WTC11 (cell line): ENCODE measurements at regions not wholly inside any gene's neighbourhood (a gene's known extent, or its start where the extent isn't known, plus 50 kb on each side); places are given as distances from the start of the nearest gene placed in this dataset.

Experiments
- ATAC-seq: fragments of 200-7000 bp; cut with Tn5 transposase; 2 replicates; pipeline ENCODE4 v1.10.0; 2021; ENCODE audit warnings: mild to moderate bottlenecking, moderate library complexity
- CTCF ChIA-PET: fragments of 300-600 bp; sonication (Branson Sonifier 250); formaldehyde crosslinking; loops from one replicate; lab custom pipeline; 2021; ENCODE audit warnings: antibody characterized with exemption; lab: Charles Lee
- POLR2A ChIA-PET: fragments of 350-600 bp; sonication (Branson Sonifier 250); formaldehyde crosslinking; loops from one replicate; lab custom pipeline; 2021; ENCODE audit warnings: antibody characterized with exemption; lab: Charles Lee
- DNase-seq: peaks from one replicate; pipeline ENCODE4 v3.0.0; 2021; ENCODE audit warnings: low spot score
- H3K27ac Mint-ChIP-seq: 2 replicates; pipeline ENCODE4 v1.8.0; 2021; ENCODE audit warnings: mixed read lengths
- H3K27me3 Mint-ChIP-seq: 2 replicates; pipeline ENCODE4 v1.8.0; 2021; ENCODE audit warnings: low read depth, mild to moderate bottlenecking, moderate library complexity, mixed read lengths
- H3K36me3 Mint-ChIP-seq: 2 replicates; pipeline ENCODE4 v1.8.0; 2021; ENCODE audit warnings: mixed read lengths
- H3K4me1 Mint-ChIP-seq: 2 replicates; pipeline ENCODE4 v1.8.0; 2022; ENCODE audit warnings: mixed read lengths
- H3K4me3 Mint-ChIP-seq: 2 replicates; pipeline ENCODE4 v1.8.0; 2021; ENCODE audit warnings: mild to moderate bottlenecking, moderate library complexity, mixed read lengths
- H3K9me3 Mint-ChIP-seq: 2 replicates; pipeline ENCODE4 v1.8.0; 2021; ENCODE audit warnings: mixed read lengths
- ATF2 ChIP-seq: sonication (generic); formaldehyde crosslinking; IDR thresholded peaks from 2 replicates; pipeline ENCODE4 v1.8.1; 2022; ENCODE audit warnings: low read depth, missing genetic modification reagents, borderline replicate concordance
- ATF6 ChIP-seq: sonication (generic); formaldehyde crosslinking; IDR thresholded peaks from 2 replicates; pipeline ENCODE4 v1.8.1; 2023; ENCODE audit warnings: mild to moderate bottlenecking, missing genetic modification reagents
- NR2C2 ChIP-seq: sonication (generic); formaldehyde crosslinking; IDR thresholded peaks from 2 replicates; pipeline ENCODE4 v1.8.0; 2022; ENCODE audit warnings: mild to moderate bottlenecking, missing genetic modification reagents
- OVOL2 ChIP-seq: fragments of 250-450 bp; sonication (Bioruptor Pico); IDR thresholded peaks from 2 replicates; pipeline ENCODE4 v1.9.0; 2021; ENCODE audit warnings: mild to moderate bottlenecking, borderline replicate concordance
- PRDM15 ChIP-seq: sonication (generic); formaldehyde crosslinking; IDR thresholded peaks from 2 replicates; pipeline ENCODE4 v1.8.0; 2022; ENCODE audit warnings: missing genetic modification reagents
- PRRX2 ChIP-seq: fragments of 250-450 bp; sonication (Bioruptor Pico); IDR thresholded peaks from 2 replicates; pipeline ENCODE4 v1.8.0; 2021; ENCODE audit warnings: mild to moderate bottlenecking
- SMAD3 ChIP-seq: sonication (generic); formaldehyde crosslinking; IDR thresholded peaks from 2 replicates; pipeline ENCODE4 v1.8.0; 2022; ENCODE audit warnings: missing genetic modification reagents, mild to moderate bottlenecking, borderline replicate concordance
- SP1 ChIP-seq: sonication (generic); formaldehyde crosslinking; conservative IDR thresholded peaks from 2 replicates; pipeline ENCODE4 v1.8.1; 2022; ENCODE audit warnings: missing genetic modification reagents
- TCF7 ChIP-seq: sonication (generic); formaldehyde crosslinking; IDR thresholded peaks from 2 replicates; pipeline ENCODE4 v1.8.0; 2022; ENCODE audit warnings: mild to moderate bottlenecking, low read depth, missing genetic modification reagents, moderate library complexity
- ZBTB43 ChIP-seq: sonication (generic); formaldehyde crosslinking; IDR thresholded peaks from 2 replicates; pipeline ENCODE4 v1.8.1; 2023; ENCODE audit warnings: mild to moderate bottlenecking, missing genetic modification reagents
- ZNF219 ChIP-seq: sonication (generic); formaldehyde crosslinking; IDR thresholded peaks from 2 replicates; pipeline ENCODE4 v1.8.0; 2023; ENCODE audit warnings: missing genetic modification reagents, mild to moderate bottlenecking, borderline replicate concordance

GRCh38 chr11:98003606-98004371, 1017.0 kb upstream of the CNTN5 start:
- peaks cover 12% of the 10 kb centered on the region for H3K4me1 Mint-ChIP-seq
- ChIA-PET CTCF (no interaction called here), POLR2A (no interaction called here)
- no peaks in the 10 kb centered on the region for H3K9me3 Mint-ChIP-seq
- ATAC-seq (no peak), DNase-seq (no peak)
- TF ChIP-seq ATF2 (no peak), PRDM15 (CRISPR knock-in tag) (no peak)
- H3K27me3 Mint-ChIP-seq = no peaks in the 10 kb centered on the region
- H3K36me3 Mint-ChIP-seq = no peaks in the 10 kb centered on the region
- H3K27ac Mint-ChIP-seq = no peak overlapping the region; the same call in 1 of the 2 replicates
- no peak overlapping the region for H3K4me3 Mint-ChIP-seq

GRCh38 chr11:98007072-98007471, 1013.7 kb upstream of the CNTN5 start:
- no peak for TF ChIP-seq TCF7 (CRISPR knock-in tag)
- TF ChIP-seq PRRX2 (CRISPR knock-in tag) = no peak
- no peak for TF ChIP-seq NR2C2 (CRISPR knock-in tag)
- TF ChIP-seq SMAD3 (CRISPR knock-in tag) = no peak
- TF ChIP-seq ZNF219 (CRISPR knock-in tag) = no peak
- TF ChIP-seq OVOL2 (CRISPR knock-in tag) = no peak
- TF ChIP-seq SP1 = no peak
- TF ChIP-seq ZBTB43 (CRISPR knock-in tag) = no peak
- no peak for ATAC-seq

GRCh38 chr11:98027652-98028051, 993.1 kb upstream of the CNTN5 start:
- Mint-ChIP-seq H3K4me1 (no peaks in the 10 kb centered on the region), H3K27ac (no peak overlapping the region), H3K27me3 (no peaks in the 10 kb centered on the region), H3K36me3 (no peaks in the 10 kb centered on the region), H3K9me3 (peaks cover 3% of the 10 kb centered on the region), H3K4me3 (no peak overlapping the region)
- DNase-seq (no peak), ATAC-seq (no peak)
- no peak for TF ChIP-seq ATF6 (CRISPR knock-in tag)
- ChIA-PET POLR2A (no interaction called here), CTCF (no interaction called here)

More at GRCh38 chr11:98007072-98007471, 1013.7 kb upstream of the CNTN5 start:
- Mint-ChIP-seq H3K9me3 (peaks cover 5% of the 10 kb centered on the region), H3K4me3 (no peak overlapping the region), H3K27ac (no peak overlapping the region), H3K36me3 (peaks cover 5% of the 10 kb centered on the region; the same call in 1 of the 2 replicates), H3K4me1 (peaks cover 4% of the 10 kb centered on the region), H3K27me3 (no peaks in the 10 kb centered on the region)
- DNase-seq = no peak
- ChIA-PET POLR2A (no interaction called here), CTCF (no interaction called here)
